ENCODE measurements at regions not wholly inside any gene's neighbourhood (a gene's known extent, or its start where the extent isn't known, plus 50 kb on each side); places are given as distances from the start of the nearest gene placed in this dataset.
A peak's percentile ranks its signal among the peaks of the same experiment; 100 is the strongest.
"Not testable (repeated sequence)": the region's sequence is repeated elsewhere in the genome, so short reads cannot be mapped to it uniquely, and the experiment has no call there.

DNA sequence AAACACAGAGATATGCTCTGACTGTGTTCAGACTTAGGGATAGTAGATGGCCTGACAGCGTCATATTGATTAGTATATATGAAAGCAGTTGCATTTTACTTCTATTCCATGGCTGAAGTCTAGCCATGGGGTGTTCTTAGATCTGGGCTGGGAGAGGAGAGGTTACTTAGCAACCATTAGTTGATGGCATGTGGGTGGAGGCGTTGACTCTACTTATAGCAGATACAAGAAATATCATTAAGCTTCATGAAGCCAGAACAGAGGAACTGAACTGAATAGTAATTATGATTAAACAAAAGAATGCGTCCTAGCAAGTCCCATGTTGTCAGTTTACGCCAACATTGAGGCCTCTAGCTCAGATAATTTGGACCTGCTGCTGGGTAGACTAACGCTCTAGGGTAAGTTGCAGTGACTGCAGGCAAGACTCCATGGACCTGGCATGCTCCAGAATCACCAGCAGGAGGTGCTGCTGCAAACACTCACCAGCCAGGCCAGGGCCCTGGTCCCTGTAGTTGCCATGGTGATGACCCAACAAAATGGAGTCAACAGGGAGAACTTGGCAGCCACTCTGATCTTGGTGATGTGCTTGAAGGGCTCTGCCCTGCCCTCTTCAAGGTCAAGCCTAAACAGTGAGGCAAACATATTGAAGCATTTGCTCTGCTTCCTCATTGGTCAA lies 477.3 kb downstream of the PREX1 start:
- DNase-seq, result peak; percentile 38

DNA sequence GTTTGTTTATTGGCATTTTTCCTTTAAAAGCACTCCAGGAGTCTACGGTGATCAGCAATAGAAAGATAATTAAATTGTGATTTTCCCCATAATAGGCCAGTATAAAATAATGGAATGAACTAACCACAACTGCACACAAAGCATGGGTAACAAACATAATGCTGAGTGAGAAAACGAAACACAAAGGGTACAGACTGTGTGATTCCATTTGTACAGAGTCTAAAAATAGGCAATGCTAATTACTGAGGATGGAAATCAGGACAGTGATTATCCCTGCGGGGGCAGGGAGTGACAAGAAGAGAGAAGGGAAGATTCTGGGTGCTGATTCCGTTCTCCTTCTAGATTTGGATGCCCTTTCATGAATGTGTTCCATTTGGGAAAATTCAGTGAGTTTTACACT lies 478.1 kb downstream of the PREX1 start:
- DNase-seq, result no peak

DNA sequence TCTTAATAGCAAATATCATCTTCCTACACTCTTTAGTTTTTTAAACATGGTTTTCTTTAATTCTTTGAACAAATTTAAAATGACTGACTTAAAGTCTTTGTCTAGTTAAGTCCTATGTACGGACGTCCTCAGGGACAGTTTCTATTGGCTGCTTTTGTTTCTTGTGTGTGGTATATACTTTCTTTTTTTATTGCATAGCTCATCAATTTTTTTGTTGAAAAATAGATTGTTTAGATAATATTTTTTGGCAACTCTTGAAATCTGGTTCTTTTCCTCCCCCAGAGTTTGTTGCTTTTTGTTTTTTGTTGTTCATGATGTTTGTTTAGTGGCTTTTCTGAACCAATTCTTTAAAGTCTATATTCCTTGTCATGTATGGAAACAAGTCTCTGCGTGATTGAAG lies 479.8 kb downstream of the PREX1 start:
- DNase-seq, result no peak

DNA sequence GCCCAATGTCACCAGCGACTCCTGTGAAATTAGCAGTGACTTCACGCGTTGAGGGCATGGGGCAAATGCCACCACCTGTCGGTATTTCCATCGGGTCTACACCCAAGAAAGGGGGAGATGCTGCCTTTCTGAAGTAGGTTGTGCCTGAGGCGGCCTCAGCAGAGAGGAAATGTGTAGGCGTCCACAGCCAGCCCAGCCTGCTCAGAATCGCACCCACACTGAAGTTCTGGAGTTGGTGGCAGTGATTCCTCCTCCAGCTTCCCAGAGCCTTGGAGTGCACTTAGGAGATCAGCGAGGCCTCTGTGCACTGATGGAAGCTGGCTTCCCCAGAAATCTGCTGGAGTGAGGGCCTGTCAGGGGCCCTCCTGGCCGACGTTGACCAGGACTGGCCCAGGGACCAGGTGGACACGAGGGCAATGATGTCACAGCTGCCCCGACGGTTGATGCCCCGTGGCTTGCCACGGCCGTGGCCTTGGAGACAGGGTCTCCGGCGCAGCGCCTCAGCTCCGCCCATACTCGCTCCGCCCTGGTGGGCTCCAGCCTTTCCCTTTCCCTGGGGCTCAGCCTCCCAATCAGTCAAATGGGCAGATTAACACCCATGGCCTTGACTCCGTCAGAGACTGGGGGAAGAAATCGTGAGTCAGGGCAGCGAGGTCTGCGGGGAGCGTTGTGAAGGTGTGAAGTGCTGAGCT lies 484.8 kb downstream of the PREX1 start:
- no peak for DNase-seq

DNA sequence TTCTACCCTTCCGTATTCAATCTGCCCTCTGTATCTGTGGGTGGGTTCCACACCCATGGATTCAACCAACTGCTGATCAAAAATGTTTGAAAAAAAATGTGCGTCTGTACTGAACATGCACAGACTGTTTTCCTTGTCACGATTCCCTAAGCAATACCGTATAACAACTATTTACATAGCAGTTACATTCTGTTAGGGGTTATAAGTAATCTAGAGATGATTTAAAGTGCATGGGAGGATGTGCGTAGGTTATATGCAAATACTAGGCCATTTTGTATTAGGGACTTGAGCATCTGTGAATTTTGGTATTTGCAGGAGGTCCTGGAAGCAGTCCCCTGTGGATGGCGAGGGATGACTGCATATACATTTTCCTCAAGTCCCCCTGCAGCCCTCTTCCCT lies 486.9 kb downstream of the PREX1 start:
- no peak for DNase-seq

DNA sequence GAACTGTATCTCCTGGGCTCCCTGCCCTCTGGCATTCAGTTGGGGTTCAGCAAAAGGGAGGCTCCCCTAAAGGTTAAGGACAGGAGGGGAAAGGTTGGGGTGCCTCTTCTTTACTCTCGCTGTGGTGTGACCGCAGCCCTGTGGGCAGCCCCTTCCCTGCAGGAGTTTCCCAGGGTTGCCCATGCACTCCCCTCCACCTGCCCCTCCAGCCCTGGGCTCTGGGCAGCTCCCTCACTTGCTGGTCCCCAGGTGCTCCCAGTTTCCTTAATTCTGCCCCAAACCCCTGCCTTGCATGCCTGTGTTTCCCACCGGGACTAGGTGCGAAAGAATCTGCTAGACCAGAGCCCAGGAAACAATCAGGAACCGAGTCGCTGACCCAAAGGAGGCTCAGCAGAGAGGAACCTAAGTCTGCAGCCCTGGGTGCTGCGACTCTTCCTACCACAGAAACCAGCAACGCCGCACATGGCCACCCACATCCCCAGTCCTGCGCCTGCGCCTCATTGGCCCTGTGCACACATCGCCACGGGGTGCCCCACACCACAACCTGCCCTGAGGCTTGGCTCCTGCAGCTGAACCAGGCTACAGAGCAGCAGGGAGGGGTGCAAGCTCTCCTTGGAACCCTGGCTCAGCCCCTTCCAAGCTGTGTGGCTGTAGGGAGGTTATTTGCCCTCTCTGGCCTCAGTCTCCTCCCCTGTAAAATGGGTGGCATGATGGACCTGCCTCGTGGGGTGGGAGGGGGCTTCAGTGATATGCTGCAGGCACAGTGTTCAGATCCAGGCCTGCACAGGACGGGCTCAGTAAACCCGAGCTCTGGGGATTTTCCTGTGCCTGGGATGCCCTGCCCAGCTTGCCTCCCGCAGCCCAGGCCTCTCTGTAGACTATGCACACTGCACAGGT lies 487.6 kb downstream of the PREX1 start:
- DNase-seq, result no peak

DNA sequence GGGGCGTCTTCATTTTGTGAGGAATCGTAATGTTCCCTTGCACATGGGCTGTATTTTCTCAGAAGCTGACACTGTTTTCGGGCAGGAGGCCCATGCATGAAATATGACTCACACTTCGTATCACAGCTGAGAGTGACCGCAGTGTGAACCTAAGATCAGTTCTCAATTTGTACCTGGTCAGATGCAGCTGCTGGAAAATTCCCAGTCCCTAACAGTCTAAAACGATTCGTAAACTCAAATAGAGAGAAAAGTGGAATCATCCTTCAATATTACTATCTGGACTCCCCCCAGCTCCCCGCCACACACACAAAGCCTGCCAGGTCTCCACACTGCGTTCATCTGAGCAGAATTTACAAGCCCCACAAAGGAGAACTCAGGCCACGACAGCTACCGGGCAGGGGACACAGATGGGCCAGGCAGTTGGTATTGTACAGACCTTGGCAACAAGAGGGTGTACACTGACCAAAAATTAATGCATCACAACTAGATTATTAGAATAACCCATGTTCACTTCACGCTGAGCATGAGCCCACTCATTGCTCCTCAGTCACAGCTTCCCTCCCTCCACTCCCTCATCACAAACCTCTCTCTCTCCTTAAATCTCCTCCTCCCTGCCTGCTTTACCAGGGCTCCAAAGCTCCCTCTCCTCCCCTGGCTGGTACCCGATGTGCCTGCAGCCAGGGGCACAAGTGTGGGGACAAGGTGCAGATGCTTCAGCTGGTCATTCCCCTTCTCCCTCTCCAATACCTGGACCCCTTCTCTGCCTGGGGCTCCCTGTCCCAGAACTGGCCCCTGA lies 488.4 kb downstream of the PREX1 start:
- DNase-seq, result no peak

DNA sequence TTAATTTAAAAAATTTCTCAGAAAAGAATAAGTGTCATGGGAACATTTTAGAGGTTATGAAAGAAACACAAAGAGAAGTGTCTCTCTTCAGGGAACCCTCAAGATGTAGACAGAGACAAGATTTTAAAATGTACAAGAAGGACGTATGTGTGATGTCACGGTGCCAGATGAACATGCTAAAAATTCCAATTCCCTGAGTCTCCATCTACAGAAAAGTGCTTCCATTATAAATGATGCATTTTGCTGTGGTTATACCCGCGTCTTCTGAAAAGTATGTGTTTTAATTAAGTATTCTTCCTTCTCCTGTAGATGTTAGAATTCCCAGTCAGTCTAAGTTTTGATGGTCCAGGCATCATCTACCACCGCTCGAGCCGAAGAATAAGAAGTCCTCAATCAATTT lies 489.1 kb downstream of the PREX1 start:
- no peak for DNase-seq

DNA sequence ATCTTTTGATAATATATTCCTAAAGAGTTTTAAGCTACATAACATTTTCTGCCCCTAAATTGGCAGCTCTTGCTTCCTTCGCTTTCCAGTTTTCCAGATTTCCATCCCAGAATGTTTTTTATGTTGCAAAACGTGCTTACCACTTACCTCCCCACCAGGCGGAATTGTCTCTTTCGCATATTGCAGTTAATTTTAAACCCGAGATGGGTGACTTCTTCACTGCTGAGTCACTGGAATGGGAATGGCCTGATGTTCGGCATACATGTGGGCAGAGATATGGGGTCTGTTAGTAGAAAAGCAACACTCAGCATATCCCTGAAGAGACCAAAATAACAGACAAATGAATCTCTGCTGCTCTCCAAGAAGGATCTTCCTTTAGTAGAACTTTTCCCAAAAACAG lies 491.2 kb downstream of the PREX1 start:
- DNase-seq, result no peak

DNA sequence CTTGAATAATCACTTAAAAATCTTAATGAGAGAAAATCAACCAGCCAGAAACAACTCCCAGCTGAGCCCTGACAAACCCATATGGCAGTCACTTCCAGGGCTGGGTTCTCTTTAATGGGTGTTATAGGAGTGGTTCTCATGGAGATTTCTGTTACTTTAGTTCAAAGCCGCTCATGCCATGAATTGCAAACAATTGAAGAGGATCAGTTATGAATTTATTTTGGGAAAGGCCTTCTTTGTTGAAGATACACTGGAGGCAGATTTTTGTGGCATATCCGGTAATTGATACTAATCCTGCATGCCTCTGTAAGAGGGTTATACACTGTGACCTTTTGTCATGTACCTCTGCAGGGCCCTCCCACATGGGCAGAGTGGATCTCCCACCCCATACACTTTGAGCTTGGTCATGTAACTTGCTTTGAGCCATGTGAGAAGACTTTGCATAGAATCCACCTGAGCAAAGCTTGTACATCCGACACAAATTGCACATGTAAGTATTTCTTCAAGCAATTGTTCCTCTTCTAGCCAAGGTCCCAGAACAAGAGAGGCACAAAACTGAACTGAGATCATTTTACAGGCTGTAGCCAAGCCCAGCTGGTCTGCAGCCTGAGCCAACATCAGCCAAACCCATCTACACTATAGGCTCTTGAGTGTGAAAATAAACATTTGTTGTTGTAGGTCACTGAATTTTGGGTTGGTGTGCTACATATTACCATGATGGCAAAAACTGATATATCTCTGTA lies 492.3 kb downstream of the PREX1 start:
- peak; percentile 62 for DNase-seq

DNA sequence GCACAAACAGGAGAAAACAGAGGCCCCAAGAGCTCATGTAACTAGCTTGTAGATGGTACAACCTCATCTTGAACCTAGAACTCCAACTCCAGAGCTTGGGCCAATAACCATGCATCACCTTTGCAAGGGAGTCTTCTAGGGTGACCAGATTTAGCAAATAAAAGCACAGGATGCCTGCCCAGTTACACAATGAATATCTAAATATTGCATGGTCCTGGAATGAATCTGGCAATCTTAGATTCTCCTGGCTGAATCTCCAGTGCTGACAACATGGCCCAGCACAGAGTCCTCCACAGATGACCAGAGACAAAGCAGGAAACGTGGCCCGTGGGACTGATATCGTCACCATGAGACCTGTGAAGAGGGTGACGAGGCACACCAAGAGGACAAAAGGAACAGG lies 494.1 kb downstream of the PREX1 start:
- no peak for DNase-seq

DNA sequence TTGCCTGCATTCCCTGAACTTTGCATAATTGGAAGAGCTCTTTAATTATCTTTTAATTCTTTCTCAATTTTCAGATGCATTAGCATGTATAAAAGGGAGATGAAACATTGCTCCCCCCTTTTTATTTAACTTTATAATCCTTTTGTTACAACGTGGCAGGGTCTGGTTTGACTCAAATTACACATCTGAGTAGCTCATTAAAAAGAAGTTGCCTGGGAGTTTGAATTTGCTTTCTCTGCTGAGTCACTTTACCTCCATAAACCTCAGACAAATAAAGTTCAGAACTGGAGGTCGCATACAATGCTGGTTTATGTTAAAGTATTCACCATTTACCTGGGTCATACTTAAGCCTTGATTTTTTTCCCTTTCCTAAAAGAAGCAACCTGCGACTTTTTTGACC lies 495.2 kb downstream of the PREX1 start:
- DNase-seq, result no peak

DNA sequence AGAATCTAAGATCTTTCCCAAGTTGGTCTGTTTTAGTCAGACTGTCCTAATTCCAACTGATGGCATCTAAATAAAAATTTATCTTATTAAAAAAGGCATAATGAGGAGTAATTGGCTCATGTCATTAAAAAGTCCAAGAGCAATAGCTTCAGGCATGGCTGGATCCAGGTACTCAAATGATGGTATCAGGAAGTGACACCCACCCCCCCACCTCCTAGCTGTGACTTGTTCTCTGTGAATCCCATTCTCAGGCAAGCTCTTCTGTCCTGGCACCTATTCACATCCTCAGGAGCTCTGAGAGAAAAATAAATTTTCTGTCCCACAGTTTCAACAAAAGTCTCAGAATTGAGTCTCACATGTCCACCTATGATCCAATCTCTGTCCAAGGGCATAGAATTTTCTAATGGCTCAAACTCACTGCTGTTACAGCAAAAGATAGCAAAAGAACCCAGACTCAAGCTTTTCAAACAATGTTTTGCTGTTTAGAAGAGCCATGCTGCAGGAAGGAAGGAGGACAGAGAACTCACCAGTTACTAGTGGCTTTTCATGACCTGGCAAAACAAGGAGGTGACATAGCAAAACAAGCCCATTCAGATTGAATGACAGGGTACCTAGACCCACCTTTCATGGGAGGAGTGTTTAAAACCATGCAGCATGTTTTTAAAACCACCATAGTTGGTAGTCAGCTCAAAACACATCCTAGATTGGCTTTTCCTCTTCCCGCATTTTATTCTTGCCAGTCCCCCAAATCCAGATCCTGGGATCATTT lies 496.1 kb downstream of the PREX1 start:
- no peak for DNase-seq

DNA sequence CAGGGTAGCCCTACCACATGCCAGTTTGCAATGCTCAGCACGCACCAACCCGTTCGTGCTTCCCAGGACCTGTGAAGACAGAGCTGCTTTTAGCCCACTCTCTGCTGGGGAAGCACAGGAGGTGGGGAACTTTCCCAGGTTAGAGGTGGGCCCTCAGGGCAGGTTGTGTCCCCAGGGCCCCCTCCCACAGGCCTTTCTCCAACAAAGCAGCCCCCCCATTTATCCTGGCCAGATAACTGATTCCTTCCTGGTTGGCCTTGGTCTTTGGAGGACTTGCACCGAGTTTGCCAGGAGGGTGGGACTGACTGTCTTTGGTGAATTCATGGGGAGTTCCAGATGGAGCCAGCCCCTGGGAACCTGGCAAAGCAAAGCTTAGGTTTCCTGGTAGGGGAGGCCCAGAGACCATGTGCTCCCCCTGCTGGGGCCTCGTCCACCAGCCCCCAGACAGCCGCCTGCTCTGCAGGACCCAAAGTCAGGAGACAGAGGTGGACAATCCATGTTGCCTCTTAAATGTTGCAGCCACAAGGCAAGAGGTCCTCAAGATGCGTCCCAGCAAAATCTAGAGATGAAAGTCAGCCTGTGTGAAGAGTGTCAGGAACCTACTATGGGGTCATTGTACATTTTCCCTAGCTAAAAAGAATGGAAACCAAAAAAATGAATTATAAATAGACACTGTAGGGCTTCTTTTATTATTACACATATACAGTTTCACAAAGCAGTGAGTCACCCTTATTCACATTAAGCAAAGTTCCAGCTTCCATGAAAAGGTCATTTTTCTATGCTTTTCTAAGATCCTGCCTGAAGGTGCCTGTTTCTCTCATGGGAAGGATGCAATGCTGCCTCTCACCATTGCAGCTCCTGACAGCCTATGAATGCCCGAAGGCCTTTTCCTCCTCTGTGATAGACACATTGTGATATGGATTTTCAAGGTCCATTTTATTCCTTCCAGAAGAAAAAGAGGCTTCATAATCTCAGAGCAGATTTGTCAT lies 497.8 kb downstream of the PREX1 start:
- peak; percentile 13 for DNase-seq

DNA sequence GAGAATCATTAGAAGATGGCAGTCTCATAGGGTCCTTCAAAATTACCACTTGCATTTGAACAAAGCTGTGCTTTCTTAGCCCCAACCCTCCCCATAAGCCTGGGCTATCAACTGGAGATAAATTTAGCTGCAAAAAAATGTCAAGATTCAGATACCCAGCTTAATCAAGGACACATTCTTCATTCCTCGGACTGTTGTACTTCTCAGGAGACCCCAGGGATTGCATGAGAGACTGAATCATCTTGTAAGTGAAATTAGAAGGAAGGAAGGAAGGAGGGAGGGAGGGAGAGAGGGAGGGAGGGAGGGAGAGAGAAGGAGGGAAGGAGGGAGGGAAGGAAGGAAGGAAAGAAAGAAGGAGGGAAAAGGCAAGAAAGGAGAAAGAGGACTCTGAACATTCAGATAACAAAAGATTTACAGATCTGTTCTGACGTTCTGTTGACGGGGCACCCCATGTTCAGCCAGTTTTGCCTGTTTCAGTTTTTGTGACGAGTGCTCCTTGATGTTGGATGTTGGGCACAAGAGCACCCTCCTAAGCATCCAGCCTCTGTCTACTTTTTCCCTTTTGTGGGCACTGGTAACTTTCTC lies 498.7 kb downstream of the PREX1 start:
- DNase-seq, result no peak

DNA sequence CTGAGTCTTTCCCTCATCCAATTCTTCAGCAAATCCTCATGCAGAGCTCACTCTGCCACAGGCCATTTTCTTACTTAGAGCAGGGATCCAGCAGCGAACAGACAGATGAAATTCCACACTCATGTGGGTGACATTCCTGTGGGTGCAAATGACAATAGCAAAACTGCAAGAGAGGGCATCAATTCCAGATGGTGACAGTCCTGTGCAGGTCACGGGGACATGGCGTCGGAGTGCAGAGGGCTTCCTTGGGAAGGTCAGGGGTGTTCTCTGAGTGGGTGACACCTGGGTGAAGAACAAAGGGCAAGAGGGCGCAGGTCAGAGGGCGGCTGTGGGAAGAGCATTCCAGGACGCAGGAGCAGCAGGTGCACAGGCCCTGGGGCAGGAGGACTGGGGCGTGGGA lies 500.0 kb downstream of the PREX1 start:
- DNase-seq, result not testable (repeated sequence)

DNA sequence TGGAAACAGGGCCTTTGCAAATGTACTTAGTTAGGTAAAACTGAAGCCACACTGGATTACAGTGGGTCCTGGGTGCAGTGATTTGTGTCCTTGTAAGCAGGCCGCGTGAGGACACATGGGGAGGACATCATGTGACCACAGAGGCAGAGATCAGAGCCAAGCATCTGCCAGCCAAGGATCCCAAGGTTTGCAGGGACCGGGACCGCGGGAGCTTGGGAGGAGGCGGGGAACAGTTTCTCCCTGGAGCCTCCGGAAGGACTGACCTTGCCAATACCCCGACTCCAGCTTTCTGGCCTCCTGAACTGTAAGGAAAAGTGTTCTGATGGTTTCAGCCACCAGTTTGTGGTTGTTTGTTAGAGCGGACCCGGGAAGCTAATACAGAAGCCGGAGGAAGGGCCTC lies 500.9 kb downstream of the PREX1 start:
- DNase-seq, result no peak

DNA sequence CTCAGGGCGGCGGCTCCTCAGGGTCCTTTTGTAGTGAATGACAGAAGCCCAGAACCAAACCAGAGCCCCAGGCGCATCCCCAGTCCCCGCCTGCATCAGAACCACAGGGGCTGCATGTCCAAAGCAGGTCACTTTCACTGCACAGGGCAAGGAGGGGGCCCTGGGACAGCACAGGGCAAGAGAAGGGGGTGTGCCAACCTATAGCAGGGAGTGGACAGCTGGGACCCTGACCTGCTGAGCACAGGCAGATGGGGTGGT lies 501.4 kb downstream of the PREX1 start:
- no peak for DNase-seq

DNA sequence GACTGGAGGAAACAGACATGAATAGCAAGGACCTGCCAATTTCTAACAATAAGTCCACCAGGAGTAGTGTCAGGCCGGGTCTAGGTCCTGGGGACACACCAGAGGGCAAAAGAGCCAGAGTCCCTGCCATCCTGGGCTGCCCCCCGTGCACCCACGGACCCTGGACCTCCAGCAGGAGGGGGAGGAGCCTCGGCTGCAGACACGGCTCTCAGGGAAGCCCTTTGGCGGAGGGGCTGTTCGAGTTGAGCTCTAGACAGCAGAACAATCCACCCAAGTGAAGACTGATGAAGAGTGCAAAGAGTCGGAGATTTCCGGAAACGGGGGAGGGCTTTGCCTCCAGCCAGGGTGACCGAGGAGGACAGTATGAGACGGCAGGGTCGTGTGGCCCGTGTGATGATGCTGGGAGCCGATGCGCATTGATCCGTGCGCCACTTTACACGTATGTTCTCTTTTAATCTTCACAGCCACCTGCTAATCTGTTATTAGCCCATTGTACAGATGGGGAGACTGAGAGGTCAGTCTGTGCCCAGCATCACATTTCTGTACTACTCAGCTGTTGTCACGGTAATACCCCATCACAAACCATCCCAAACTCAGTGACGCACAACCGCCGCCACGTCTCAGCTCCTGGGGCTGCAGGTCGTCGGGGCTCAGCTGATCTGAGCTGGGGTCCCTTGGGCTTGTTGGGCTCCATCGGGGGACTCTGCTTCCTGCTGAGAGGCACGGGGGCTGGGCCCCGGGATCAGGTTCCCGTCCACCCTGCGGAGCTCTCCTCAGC lies 502.0 kb downstream of the PREX1 start:
- no peak for DNase-seq

All from NCI-H1694 (cell line).